SK-N-SH treated with all-trans-retinoic acid at 6 μM for 48 hours (cell line): ENCODE measurements at regions not wholly inside any gene's neighbourhood (a gene's known extent, or its start where the extent isn't known, plus 50 kb on each side); places are given as distances from the start of the nearest gene placed in this dataset.

Source experiments
- ATAC-seq: fragments of 200-7000 bp; cut with Tn5 transposase; 3 replicates; pipeline ENCODE4 v1.9.1; 2020; ENCODE audit warnings: mild to moderate bottlenecking, moderate library complexity
- ARNTL ChIP-seq: fragments of 450-650 bp; formaldehyde crosslinking; IDR thresholded peaks from 2 replicates; pipeline ENCODE4 v1.5.0; 2020; ENCODE audit warnings: low read depth, mild to moderate bottlenecking, moderate library complexity, borderline replicate concordance
- BACH2 ChIP-seq: fragments of 250-450 bp; sonication (Bioruptor Pico); IDR thresholded peaks from 2 replicates; pipeline ENCODE4 v1.9.0; 2021; ENCODE audit warnings: mild to moderate bottlenecking, borderline replicate concordance
- CSDC2 ChIP-seq: fragments of 250-450 bp; sonication (Bioruptor Pico); IDR thresholded peaks from 2 replicates; pipeline ENCODE4 v1.5.0; 2020; ENCODE audit warnings: mild to moderate bottlenecking, moderate library complexity
- ESRRG ChIP-seq: fragments of 250-450 bp; sonication (Bioruptor Pico); IDR thresholded peaks from 2 replicates; pipeline ENCODE4 v1.6.1; 2021; ENCODE audit warnings: mild to moderate bottlenecking
- GLIS3 ChIP-seq: fragments of 250-450 bp; sonication (Bioruptor Pico); IDR thresholded peaks from 2 replicates; pipeline ENCODE4 v1.5.0; 2020; ENCODE audit warnings: mild to moderate bottlenecking, moderate library complexity
- ISL1 ChIP-seq: fragments of 250-450 bp; sonication (Bioruptor Pico); IDR thresholded peaks from 2 replicates; pipeline ENCODE4 v2.1.2; 2022; ENCODE audit warnings: mild to moderate bottlenecking, moderate library complexity
- PPARA ChIP-seq: fragments of 250-450 bp; sonication (Bioruptor Pico); IDR thresholded peaks from 2 replicates; pipeline ENCODE4 v1.5.0; 2020; ENCODE audit warnings: mild to moderate bottlenecking, borderline replicate concordance
- RARB ChIP-seq: fragments of 250-450 bp; sonication (Bioruptor Pico); IDR thresholded peaks from 2 replicates; pipeline ENCODE4 v1.8.0; 2021; ENCODE audit warnings: mild to moderate bottlenecking, moderate library complexity
- SNAI2 ChIP-seq: fragments of 250-450 bp; sonication (Bioruptor Pico); IDR thresholded peaks from 2 replicates; pipeline ENCODE4 v1.5.0; 2020; ENCODE audit warnings: mild to moderate bottlenecking, moderate library complexity
- TCF4 ChIP-seq: fragments of 250-450 bp; sonication (Bioruptor Pico); IDR thresholded peaks from 2 replicates; pipeline ENCODE4 v1.8.0; 2021; ENCODE audit warnings: mild to moderate bottlenecking, moderate library complexity, borderline replicate concordance
- TOX ChIP-seq: fragments of 250-450 bp; sonication (Bioruptor Pico); IDR thresholded peaks from 2 replicates; pipeline ENCODE4 v1.8.0; 2021; ENCODE audit warnings: mild to moderate bottlenecking, moderate library complexity, borderline replicate concordance
- ZC3H10 ChIP-seq: fragments of 250-450 bp; sonication (Bioruptor Pico); IDR thresholded peaks from 2 replicates; pipeline ENCODE4 v1.5.1; 2021; ENCODE audit warnings: mild to moderate bottlenecking, moderate library complexity
- ZFP3 ChIP-seq: fragments of 250-450 bp; sonication (Bioruptor Pico); IDR thresholded peaks from 2 replicates; pipeline ENCODE4 v1.5.0; 2020; ENCODE audit warnings: mild to moderate bottlenecking, moderate library complexity
- ZNF565 ChIP-seq: fragments of 450-650 bp; formaldehyde crosslinking; conservative IDR thresholded peaks from 2 replicates; pipeline ENCODE4 v1.5.0; 2020; ENCODE audit warnings: low read depth, mild to moderate bottlenecking, moderate library complexity
- ZNF70 ChIP-seq: fragments of 450-650 bp; formaldehyde crosslinking; IDR thresholded peaks from 2 replicates; pipeline ENCODE4 v1.5.0; 2020; ENCODE audit warnings: mild to moderate bottlenecking, moderate library complexity
- ZNF8 ChIP-seq: fragments of 450-650 bp; formaldehyde crosslinking; IDR thresholded peaks from 2 replicates; pipeline ENCODE4 v1.5.0; 2020; ENCODE audit warnings: mild to moderate bottlenecking, moderate library complexity
- TF ChIP-seq, protein P1 (sequence below): fragments of 250-450 bp; sonication (Bioruptor Pico); IDR thresholded peaks from 2 replicates; pipeline ENCODE4 v1.5.1; 2020; ENCODE audit warnings: low read depth, mild to moderate bottlenecking, moderate library complexity
- TF ChIP-seq, protein P2 (sequence below): fragments of 250-450 bp; sonication (Bioruptor Pico); IDR thresholded peaks from 2 replicates; pipeline ENCODE4 v1.8.0; 2021; ENCODE audit warnings: low read depth, mild to moderate bottlenecking, moderate library complexity, borderline replicate concordance
- TF ChIP-seq, protein P3 (sequence below): fragments of 250-450 bp; sonication (Bioruptor Pico); IDR thresholded peaks from 2 replicates; pipeline ENCODE4 v1.5.0; 2020; ENCODE audit warnings: mild to moderate bottlenecking, moderate library complexity
- TF ChIP-seq, protein P4 (sequence below): fragments of 250-450 bp; sonication (Bioruptor Pico); IDR thresholded peaks from 2 replicates; pipeline ENCODE4 v1.5.1; 2021; ENCODE audit warnings: mild to moderate bottlenecking, moderate library complexity
- TF ChIP-seq, protein P5 (sequence below): fragments of 250-450 bp; sonication (Bioruptor Pico); IDR thresholded peaks from 2 replicates; pipeline ENCODE4 v1.8.0; 2020; ENCODE audit warnings: mild to moderate bottlenecking, moderate library complexity, borderline replicate concordance

DNA sequence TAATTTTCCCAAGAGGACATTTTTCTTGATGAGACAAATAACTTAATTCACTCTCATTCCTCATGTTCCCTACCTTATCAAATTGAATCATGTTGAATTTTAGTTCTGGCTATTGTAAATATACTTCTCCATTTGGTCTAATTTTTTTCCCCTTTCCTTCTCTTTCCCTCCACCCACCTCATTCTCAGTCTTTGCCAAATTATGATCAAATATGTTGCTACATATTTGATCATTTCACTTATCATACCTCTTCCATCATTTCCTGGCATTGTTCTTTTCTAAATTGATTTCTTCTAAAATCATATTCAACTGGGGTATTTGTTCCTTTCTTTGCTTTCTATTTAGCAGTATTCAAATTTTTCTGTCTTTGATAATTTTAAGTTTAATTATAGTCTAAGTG, 52.3 kb downstream of the HDGFL1 start:
- no peak for ATAC-seq
- TF ChIP-seq ISL1 (CRISPR knock-in tag): 0 out of 2 replicates have a peak, but pooled peaks have one; percentile 6
- no peak for TF ChIP-seq SNAI2 (CRISPR knock-in tag)

DNA sequence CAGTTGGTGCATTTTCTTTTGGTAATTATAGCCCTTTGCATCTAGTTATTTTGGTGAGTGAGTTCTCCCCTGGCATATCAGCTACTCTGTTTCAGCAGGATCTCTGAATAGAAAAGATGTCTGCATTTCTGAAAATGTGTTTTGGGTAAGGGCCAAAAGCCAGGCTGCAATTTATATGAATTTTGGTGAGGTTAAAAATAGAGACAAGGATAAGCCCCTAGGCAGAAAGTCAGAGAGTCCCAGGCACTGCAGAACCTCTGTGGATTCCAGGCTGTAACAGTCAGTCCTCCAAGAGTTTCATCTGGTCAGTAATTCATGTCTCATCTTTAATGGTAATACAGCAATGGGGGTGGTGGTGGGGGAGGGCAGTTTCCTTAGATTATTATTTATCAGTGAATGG, 53.0 kb downstream of the HDGFL1 start:
- ATAC-seq: no peak; the same call in 2 of the 3 replicates
- TF ChIP-seq, protein P1, sequence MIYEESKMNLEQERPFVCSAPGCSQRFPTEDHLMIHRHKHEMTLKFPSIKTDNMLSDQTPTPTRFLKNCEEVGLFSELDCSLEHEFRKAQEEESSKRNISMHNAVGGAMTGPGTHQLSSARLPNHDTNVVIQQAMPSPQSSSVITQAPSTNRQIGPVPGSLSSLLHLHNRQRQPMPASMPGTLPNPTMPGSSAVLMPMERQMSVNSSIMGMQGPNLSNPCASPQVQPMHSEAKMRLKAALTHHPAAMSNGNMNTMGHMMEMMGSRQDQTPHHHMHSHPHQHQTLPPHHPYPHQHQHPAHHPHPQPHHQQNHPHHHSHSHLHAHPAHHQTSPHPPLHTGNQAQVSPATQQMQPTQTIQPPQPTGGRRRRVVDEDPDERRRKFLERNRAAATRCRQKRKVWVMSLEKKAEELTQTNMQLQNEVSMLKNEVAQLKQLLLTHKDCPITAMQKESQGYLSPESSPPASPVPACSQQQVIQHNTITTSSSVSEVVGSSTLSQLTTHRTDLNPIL (CRISPR knock-in tag): no peak
- 0 out of 2 replicates have a peak, but pooled peaks have one; percentile 15 for TF ChIP-seq TCF4

DNA sequence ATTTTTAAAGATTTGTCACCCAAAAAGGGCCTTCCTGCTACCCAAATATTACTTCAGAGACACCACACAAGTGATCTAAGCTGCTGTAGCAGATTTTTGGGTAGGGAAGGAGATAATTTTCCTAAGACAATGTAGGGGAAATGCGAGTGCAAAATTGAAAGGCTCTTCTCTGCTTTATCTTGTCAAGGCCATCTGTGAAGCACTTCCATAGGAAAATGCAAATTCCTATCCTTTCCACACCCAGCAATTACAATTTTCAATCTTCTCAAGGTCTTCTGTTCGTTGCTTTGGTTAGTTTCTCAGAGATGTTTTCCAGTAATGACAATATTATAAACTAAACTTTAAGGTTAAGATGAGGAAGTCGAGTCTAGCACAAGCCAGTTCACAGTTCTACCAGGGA, 53.4 kb downstream of the HDGFL1 start:
- TF ChIP-seq ZFP3 (CRISPR knock-in tag) (no peak), PPARA (no peak), ZNF565 (CRISPR knock-in tag) (no peak), ZNF8 (CRISPR knock-in tag) (no peak), ZNF70 (CRISPR knock-in tag) (no peak), ESRRG (CRISPR knock-in tag) (no peak), GLIS3 (CRISPR knock-in tag) (no peak), ZC3H10 (no peak), BACH2 (CRISPR knock-in tag) (no peak), CSDC2 (no peak), TOX (CRISPR knock-in tag) (no peak), TCF4 (no peak), ISL1 (CRISPR knock-in tag) (no peak), RARB (CRISPR knock-in tag) (no peak), ARNTL (CRISPR knock-in tag) (no peak)
- TF ChIP-seq, protein P2, sequence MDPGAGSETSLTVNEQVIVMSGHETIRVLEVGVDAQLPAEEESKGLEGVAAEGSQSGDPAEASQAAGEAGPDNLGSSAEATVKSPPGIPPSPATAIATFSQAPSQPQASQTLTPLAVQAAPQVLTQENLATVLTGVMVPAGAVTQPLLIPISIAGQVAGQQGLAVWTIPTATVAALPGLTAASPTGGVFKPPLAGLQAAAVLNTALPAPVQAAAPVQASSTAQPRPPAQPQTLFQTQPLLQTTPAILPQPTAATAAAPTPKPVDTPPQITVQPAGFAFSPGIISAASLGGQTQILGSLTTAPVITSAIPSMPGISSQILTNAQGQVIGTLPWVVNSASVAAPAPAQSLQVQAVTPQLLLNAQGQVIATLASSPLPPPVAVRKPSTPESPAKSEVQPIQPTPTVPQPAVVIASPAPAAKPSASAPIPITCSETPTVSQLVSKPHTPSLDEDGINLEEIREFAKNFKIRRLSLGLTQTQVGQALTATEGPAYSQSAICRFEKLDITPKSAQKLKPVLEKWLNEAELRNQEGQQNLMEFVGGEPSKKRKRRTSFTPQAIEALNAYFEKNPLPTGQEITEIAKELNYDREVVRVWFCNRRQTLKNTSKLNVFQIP: no peak
- TF ChIP-seq, protein P3, sequence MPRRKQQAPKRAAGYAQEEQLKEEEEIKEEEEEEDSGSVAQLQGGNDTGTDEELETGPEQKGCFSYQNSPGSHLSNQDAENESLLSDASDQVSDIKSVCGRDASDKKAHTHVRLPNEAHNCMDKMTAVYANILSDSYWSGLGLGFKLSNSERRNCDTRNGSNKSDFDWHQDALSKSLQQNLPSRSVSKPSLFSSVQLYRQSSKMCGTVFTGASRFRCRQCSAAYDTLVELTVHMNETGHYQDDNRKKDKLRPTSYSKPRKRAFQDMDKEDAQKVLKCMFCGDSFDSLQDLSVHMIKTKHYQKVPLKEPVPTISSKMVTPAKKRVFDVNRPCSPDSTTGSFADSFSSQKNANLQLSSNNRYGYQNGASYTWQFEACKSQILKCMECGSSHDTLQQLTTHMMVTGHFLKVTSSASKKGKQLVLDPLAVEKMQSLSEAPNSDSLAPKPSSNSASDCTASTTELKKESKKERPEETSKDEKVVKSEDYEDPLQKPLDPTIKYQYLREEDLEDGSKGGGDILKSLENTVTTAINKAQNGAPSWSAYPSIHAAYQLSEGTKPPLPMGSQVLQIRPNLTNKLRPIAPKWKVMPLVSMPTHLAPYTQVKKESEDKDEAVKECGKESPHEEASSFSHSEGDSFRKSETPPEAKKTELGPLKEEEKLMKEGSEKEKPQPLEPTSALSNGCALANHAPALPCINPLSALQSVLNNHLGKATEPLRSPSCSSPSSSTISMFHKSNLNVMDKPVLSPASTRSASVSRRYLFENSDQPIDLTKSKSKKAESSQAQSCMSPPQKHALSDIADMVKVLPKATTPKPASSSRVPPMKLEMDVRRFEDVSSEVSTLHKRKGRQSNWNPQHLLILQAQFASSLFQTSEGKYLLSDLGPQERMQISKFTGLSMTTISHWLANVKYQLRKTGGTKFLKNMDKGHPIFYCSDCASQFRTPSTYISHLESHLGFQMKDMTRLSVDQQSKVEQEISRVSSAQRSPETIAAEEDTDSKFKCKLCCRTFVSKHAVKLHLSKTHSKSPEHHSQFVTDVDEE (CRISPR knock-in tag): no peak
- TF ChIP-seq, protein P1 (CRISPR knock-in tag): no peak
- TF ChIP-seq, protein P4, sequence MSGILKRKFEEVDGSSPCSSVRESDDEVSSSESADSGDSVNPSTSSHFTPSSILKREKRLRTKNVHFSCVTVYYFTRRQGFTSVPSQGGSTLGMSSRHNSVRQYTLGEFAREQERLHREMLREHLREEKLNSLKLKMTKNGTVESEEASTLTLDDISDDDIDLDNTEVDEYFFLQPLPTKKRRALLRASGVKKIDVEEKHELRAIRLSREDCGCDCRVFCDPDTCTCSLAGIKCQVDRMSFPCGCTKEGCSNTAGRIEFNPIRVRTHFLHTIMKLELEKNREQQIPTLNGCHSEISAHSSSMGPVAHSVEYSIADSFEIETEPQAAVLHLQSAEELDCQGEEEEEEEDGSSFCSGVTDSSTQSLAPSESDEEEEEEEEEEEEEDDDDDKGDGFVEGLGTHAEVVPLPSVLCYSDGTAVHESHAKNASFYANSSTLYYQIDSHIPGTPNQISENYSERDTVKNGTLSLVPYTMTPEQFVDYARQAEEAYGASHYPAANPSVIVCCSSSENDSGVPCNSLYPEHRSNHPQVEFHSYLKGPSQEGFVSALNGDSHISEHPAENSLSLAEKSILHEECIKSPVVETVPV: no peak
- TF ChIP-seq, protein P5, sequence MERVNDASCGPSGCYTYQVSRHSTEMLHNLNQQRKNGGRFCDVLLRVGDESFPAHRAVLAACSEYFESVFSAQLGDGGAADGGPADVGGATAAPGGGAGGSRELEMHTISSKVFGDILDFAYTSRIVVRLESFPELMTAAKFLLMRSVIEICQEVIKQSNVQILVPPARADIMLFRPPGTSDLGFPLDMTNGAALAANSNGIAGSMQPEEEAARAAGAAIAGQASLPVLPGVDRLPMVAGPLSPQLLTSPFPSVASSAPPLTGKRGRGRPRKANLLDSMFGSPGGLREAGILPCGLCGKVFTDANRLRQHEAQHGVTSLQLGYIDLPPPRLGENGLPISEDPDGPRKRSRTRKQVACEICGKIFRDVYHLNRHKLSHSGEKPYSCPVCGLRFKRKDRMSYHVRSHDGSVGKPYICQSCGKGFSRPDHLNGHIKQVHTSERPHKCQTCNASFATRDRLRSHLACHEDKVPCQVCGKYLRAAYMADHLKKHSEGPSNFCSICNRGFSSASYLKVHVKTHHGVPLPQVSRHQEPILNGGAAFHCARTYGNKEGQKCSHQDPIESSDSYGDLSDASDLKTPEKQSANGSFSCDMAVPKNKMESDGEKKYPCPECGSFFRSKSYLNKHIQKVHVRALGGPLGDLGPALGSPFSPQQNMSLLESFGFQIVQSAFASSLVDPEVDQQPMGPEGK (CRISPR knock-in tag): no peak
- ATAC-seq: no peak
